KBM-7 (cell line): ENCODE measurements at regions not wholly inside any gene's neighbourhood (a gene's known extent, or its start where the extent isn't known, plus 50 kb on each side); places are given as distances from the start of the nearest gene placed in this dataset.
"Not testable (repeated sequence)": the region's sequence is repeated elsewhere in the genome, so short reads cannot be mapped to it uniquely, and the experiment has no call there.

Experiments
- DNase-seq: peaks from one replicate; pipeline ENCODE4 v3.0.0-alpha.2; 2015
- in situ Hi-C: fragments of 300-500 bp; cut with MboI; formaldehyde crosslinking; loops from 2 replicates; pipeline ENCODE4 v1.14.3; 2020; ENCODE audit warnings: low sequenced_read_pairs, low pct_unique_long_range_greater_than_20kb, mixed read lengths

GRCh38 chr1:203993256-203993655, 79.7 kb upstream of the SOX13 start:
- in situ Hi-C loops, result no loop called here
- DNase-seq, result no peak

GRCh38 chr1:203995228-203995627, 77.7 kb upstream of the SOX13 start:
- in situ Hi-C loops, result no loop called here
- DNase-seq, result no peak

GRCh38 chr1:203996126-203996525, 76.8 kb upstream of the SOX13 start:
- in situ Hi-C loops, result no loop called here
- DNase-seq, result no peak

GRCh38 chr1:203998571-203998970, 74.3 kb upstream of the SOX13 start:
- in situ Hi-C loops, DNase-seq: not testable (repeated sequence)

- DNase-seq, result no peak
- in situ Hi-C loops, result no loop called here
Observed at GRCh38 chr1:203999618-204000017, 73.3 kb upstream of the SOX13 start.

GRCh38 chr1:204001166-204001901, 71.6 kb upstream of the SOX13 start:
- no peak for DNase-seq
- in situ Hi-C loops, result no loop called here

GRCh38 chr1:204002614-204003013, 70.3 kb upstream of the SOX13 start:
- DNase-seq, result no peak
- in situ Hi-C loops, result no loop called here

- no peak for DNase-seq
- in situ Hi-C loops, result no loop called here
Observed at GRCh38 chr1:204003536-204003935, 69.4 kb upstream of the SOX13 start.

GRCh38 chr1:204011426-204011825, 61.5 kb upstream of the SOX13 start:
- in situ Hi-C loops, result no loop called here
- no peak for DNase-seq

GRCh38 chr1:204013052-204013451, 59.9 kb upstream of the SOX13 start:
- in situ Hi-C loops, result no loop called here
- no peak for DNase-seq

- in situ Hi-C loops, result no loop called here
- no peak for DNase-seq
Observed at GRCh38 chr1:204014336-204014735, 58.6 kb upstream of the SOX13 start.

GRCh38 chr1:204014961-204015360, 58.0 kb upstream of the SOX13 start:
- in situ Hi-C loops, DNase-seq: not testable (repeated sequence)

- in situ Hi-C loops, result no loop called here
- no peak for DNase-seq
Observed at GRCh38 chr1:204017032-204017431, 55.9 kb upstream of the SOX13 start.

GRCh38 chr1:204018460-204018859, 54.5 kb upstream of the SOX13 start:
- in situ Hi-C loops, result no loop called here
- DNase-seq, result no peak
